Mammary epithelial cell (primary cell): ENCODE measurements at regions not wholly inside any gene's neighbourhood (a gene's known extent, or its start where the extent isn't known, plus 50 kb on each side); places are given as distances from the start of the nearest gene placed in this dataset.

Source experiments
- CTCF ChIP-seq, 2 donors: IDR thresholded peaks in 1 of 2; conservative IDR thresholded peaks in 1 of 2; 2 replicates each; pipeline ENCODE4 v1.5.1; 2011 to 2012; ENCODE audit warnings: inconsistent platforms in 2 of 2, low read length in 2 of 2, mild to moderate bottlenecking in 2 of 2, control low read depth in 1 of 2, low read depth in 1 of 2; ENCODE audit not compliant: insufficient read depth in 1 of 2; ENCODE audit errors: extremely low read depth in 1 of 2
- EZH2 ChIP-seq: IDR thresholded peaks from 2 replicates; pipeline ENCODE4 v1.6.1; 2012; ENCODE audit warnings: low read length, inconsistent platforms, borderline replicate concordance

GRCh38 chr1:4506591-4506990 lies 147.8 kb upstream of the AJAP1 start:
- TF ChIP-seq CTCF (conservative IDR thresholded peaks at IDR 0.05 in 1 of 2, IDR thresholded peaks at IDR 0.05 in 1 of 2; ENCODE audit: extremely low read depth in 1 of 2, insufficient read depth in 1 of 2, low read depth in 1 of 2, low read length in 2 of 2) = no peak
- no peak for TF ChIP-seq EZH2
